ENCODE measurements at regions not wholly inside any gene's neighbourhood (a gene's known extent, or its start where the extent isn't known, plus 50 kb on each side); places are given as distances from the start of the nearest gene placed in this dataset.

- TF ChIP-seq, protein P1, sequence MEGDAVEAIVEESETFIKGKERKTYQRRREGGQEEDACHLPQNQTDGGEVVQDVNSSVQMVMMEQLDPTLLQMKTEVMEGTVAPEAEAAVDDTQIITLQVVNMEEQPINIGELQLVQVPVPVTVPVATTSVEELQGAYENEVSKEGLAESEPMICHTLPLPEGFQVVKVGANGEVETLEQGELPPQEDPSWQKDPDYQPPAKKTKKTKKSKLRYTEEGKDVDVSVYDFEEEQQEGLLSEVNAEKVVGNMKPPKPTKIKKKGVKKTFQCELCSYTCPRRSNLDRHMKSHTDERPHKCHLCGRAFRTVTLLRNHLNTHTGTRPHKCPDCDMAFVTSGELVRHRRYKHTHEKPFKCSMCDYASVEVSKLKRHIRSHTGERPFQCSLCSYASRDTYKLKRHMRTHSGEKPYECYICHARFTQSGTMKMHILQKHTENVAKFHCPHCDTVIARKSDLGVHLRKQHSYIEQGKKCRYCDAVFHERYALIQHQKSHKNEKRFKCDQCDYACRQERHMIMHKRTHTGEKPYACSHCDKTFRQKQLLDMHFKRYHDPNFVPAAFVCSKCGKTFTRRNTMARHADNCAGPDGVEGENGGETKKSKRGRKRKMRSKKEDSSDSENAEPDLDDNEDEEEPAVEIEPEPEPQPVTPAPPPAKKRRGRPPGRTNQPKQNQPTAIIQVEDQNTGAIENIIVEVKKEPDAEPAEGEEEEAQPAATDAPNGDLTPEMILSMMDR (IDR thresholded peaks at IDR 0.05), result no peak
- TF ChIP-seq, protein P2, sequence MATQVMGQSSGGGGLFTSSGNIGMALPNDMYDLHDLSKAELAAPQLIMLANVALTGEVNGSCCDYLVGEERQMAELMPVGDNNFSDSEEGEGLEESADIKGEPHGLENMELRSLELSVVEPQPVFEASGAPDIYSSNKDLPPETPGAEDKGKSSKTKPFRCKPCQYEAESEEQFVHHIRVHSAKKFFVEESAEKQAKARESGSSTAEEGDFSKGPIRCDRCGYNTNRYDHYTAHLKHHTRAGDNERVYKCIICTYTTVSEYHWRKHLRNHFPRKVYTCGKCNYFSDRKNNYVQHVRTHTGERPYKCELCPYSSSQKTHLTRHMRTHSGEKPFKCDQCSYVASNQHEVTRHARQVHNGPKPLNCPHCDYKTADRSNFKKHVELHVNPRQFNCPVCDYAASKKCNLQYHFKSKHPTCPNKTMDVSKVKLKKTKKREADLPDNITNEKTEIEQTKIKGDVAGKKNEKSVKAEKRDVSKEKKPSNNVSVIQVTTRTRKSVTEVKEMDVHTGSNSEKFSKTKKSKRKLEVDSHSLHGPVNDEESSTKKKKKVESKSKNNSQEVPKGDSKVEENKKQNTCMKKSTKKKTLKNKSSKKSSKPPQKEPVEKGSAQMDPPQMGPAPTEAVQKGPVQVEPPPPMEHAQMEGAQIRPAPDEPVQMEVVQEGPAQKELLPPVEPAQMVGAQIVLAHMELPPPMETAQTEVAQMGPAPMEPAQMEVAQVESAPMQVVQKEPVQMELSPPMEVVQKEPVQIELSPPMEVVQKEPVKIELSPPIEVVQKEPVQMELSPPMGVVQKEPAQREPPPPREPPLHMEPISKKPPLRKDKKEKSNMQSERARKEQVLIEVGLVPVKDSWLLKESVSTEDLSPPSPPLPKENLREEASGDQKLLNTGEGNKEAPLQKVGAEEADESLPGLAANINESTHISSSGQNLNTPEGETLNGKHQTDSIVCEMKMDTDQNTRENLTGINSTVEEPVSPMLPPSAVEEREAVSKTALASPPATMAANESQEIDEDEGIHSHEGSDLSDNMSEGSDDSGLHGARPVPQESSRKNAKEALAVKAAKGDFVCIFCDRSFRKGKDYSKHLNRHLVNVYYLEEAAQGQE (IDR thresholded peaks at IDR 0.05; ENCODE audit: insufficient read depth in 1 of 2, low read depth in 2 of 2, low read length in 1 of 2), result no peak
These were observed 64.5 kb upstream of the TANC2 start for GRCh38 chr17:62901544-62901943.
